ENCODE measurements at regions not wholly inside any gene's neighbourhood (a gene's known extent, or its start where the extent isn't known, plus 50 kb on each side); places are given as distances from the start of the nearest gene placed in this dataset.
"Not testable (repeated sequence)": the region's sequence is repeated elsewhere in the genome, so short reads cannot be mapped to it uniquely, and the experiment has no call there.

GRCh38 chr12:54116055-54116454 lies 62.4 kb downstream of the HOXC4 start:
- POLR2A ChIA-PET; H3K27ac Mint-ChIP-seq; H3K4me1 Mint-ChIP-seq; H3K4me3 Mint-ChIP-seq; H3K4me3 ChIP-seq (ENCODE audit: control extremely low read depth in 1 of 5, extremely low read depth in 1 of 5, insufficient read depth in 1 of 5, low read depth in 2 of 5, low read length in 4 of 5); H3K27ac ChIP-seq (ENCODE audit: low read length in 2 of 2); DNase-seq; H3K4me2 ChIP-seq (replicated peaks; ENCODE audit: low read depth, low read length, poor library complexity, severe bottlenecking); intact Hi-C loops (cut with micrococcal nuclease); H2AFZ ChIP-seq (ENCODE audit: insufficient read depth, low read depth, low read length, poor library complexity, severe bottlenecking); H3K9me3 Mint-ChIP-seq (ENCODE audit: insufficient read depth); H3K36me3 ChIP-seq (replicated peaks in 1 of 2; ENCODE audit: control extremely low read depth in 1 of 2, control insufficient read depth in 1 of 2, extremely low read depth in 1 of 2, insufficient read depth in 2 of 2, low read length in 1 of 2); H3K9ac ChIP-seq (ENCODE audit: low read length); H3K9me3 ChIP-seq (ENCODE audit: control extremely low read depth in 1 of 3, control insufficient read depth in 2 of 3, insufficient read depth in 1 of 3, low read length in 2 of 3); H3K27me3 ChIP-seq (replicated peaks in 1 of 4; ENCODE audit: control extremely low read depth in 1 of 4, control insufficient read depth in 3 of 4, insufficient read depth in 4 of 4, low read length in 3 of 4); H4K20me1 ChIP-seq (ENCODE audit: control insufficient read depth, insufficient read depth, low read length, poor library complexity, severe bottlenecking); H3K4me1 ChIP-seq (ENCODE audit: control insufficient read depth in 2 of 2, insufficient read depth in 2 of 2, low read length in 2 of 2); H3K79me2 ChIP-seq (ENCODE audit: control insufficient read depth, insufficient read depth, low read length); CTCF ChIA-PET; ATAC-seq (ENCODE audit: low read depth): not testable (repeated sequence)
- WGBS (ENCODE audit: insufficient coverage) = 22% methylated on average over 4 of the region's 6 CpGs
- H3K27me3 Mint-ChIP-seq = peaks cover 47% of the 10 kb centered on the region

GRCh38 chr12:54117392-54117791 lies 63.8 kb downstream of the HOXC4 start:
- H3K79me2 ChIP-seq (ENCODE audit: control insufficient read depth, insufficient read depth, low read length); ATAC-seq (ENCODE audit: low read depth); H3K27ac Mint-ChIP-seq; H3K27ac ChIP-seq (ENCODE audit: low read length in 2 of 2); H3K4me1 ChIP-seq (ENCODE audit: control insufficient read depth in 2 of 2, insufficient read depth in 2 of 2, low read length in 2 of 2); intact Hi-C loops (cut with micrococcal nuclease); H3K9ac ChIP-seq (ENCODE audit: low read length); CTCF ChIA-PET; H3K4me2 ChIP-seq (replicated peaks; ENCODE audit: low read depth, low read length, poor library complexity, severe bottlenecking); H3K9me3 Mint-ChIP-seq (ENCODE audit: insufficient read depth); H4K20me1 ChIP-seq (ENCODE audit: control insufficient read depth, insufficient read depth, low read length, poor library complexity, severe bottlenecking); H3K4me1 Mint-ChIP-seq; DNase-seq; POLR2A ChIA-PET; H3K4me3 Mint-ChIP-seq; H3K9me3 ChIP-seq (ENCODE audit: control extremely low read depth in 1 of 3, control insufficient read depth in 2 of 3, insufficient read depth in 1 of 3, low read length in 2 of 3); H3K4me3 ChIP-seq (ENCODE audit: control extremely low read depth in 1 of 5, extremely low read depth in 1 of 5, insufficient read depth in 1 of 5, low read depth in 2 of 5, low read length in 4 of 5); H2AFZ ChIP-seq (ENCODE audit: insufficient read depth, low read depth, low read length, poor library complexity, severe bottlenecking); H3K36me3 ChIP-seq (replicated peaks in 1 of 2; ENCODE audit: control extremely low read depth in 1 of 2, control insufficient read depth in 1 of 2, extremely low read depth in 1 of 2, insufficient read depth in 2 of 2, low read length in 1 of 2): not testable (repeated sequence)
- H3K27me3 Mint-ChIP-seq = peaks cover 48% of the 10 kb centered on the region
- 100% methylated on average over 2 of the region's 4 CpGs for WGBS (ENCODE audit: insufficient coverage)
- peaks cover 0 to 12% (median 0%) of the 10 kb centered on the region in 4 experiments for H3K27me3 ChIP-seq (replicated peaks in 1 of 4; ENCODE audit: control extremely low read depth in 1 of 4, control insufficient read depth in 3 of 4, insufficient read depth in 4 of 4, low read length in 3 of 4)

GRCh38 chr12:54119082-54119481 lies 65.4 kb downstream of the HOXC4 start:
- H3K27me3 Mint-ChIP-seq = peaks cover 58% of the 10 kb centered on the region
- H3K27ac ChIP-seq (ENCODE audit: low read length in 2 of 2); H3K36me3 ChIP-seq (replicated peaks in 1 of 2; ENCODE audit: control extremely low read depth in 1 of 2, control insufficient read depth in 1 of 2, extremely low read depth in 1 of 2, insufficient read depth in 2 of 2, low read length in 1 of 2); POLR2A ChIA-PET; H3K9ac ChIP-seq (ENCODE audit: low read length); H3K4me3 Mint-ChIP-seq; H3K4me2 ChIP-seq (replicated peaks; ENCODE audit: low read depth, low read length, poor library complexity, severe bottlenecking); H3K27ac Mint-ChIP-seq; H3K4me1 ChIP-seq (ENCODE audit: control insufficient read depth in 2 of 2, insufficient read depth in 2 of 2, low read length in 2 of 2); CTCF ChIA-PET; DNase-seq; H2AFZ ChIP-seq (ENCODE audit: insufficient read depth, low read depth, low read length, poor library complexity, severe bottlenecking); H3K79me2 ChIP-seq (ENCODE audit: control insufficient read depth, insufficient read depth, low read length); H3K9me3 Mint-ChIP-seq (ENCODE audit: insufficient read depth); ATAC-seq (ENCODE audit: low read depth); intact Hi-C loops (cut with micrococcal nuclease); H4K20me1 ChIP-seq (ENCODE audit: control insufficient read depth, insufficient read depth, low read length, poor library complexity, severe bottlenecking); H3K4me1 Mint-ChIP-seq; H3K9me3 ChIP-seq (ENCODE audit: control extremely low read depth in 1 of 3, control insufficient read depth in 2 of 3, insufficient read depth in 1 of 3, low read length in 2 of 3); H3K4me3 ChIP-seq (ENCODE audit: control extremely low read depth in 1 of 5, extremely low read depth in 1 of 5, insufficient read depth in 1 of 5, low read depth in 2 of 5, low read length in 4 of 5): not testable (repeated sequence)
- no CpG with 5 or more reads among the region's 1 CpG for WGBS (ENCODE audit: insufficient coverage)
- H3K27me3 ChIP-seq (replicated peaks in 1 of 4; ENCODE audit: control extremely low read depth in 1 of 4, control insufficient read depth in 3 of 4, insufficient read depth in 4 of 4, low read length in 3 of 4) = peaks cover 0 to 20% (median 3%) of the 10 kb centered on the region in 4 experiments

DNA sequence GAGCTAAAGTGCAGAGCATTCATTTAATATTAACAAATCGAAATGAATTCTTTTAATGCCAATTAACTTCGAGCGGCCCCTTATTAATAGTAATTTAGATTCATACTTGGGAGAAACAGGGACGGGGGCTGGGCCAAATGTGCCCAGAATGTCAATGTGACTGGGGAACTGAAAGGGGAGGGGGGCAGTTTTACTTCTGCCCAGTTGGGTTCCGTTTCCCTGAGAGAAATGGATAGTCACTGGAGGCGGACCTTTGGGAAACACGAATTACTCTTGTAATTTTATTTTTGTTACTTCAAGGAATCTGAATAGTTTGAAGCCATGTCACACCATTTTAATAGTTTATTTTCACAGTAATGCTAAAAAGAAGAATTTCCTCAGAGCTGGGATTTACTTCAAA lies 64.8 kb downstream of the SMUG1 start:
- H3K4me2 ChIP-seq (replicated peaks; ENCODE audit: low read depth, low read length, poor library complexity, severe bottlenecking); DNase-seq; H3K9me3 Mint-ChIP-seq (ENCODE audit: insufficient read depth); H3K9ac ChIP-seq (ENCODE audit: low read length); H2AFZ ChIP-seq (ENCODE audit: insufficient read depth, low read depth, low read length, poor library complexity, severe bottlenecking); POLR2A ChIA-PET; ATAC-seq (ENCODE audit: low read depth); H3K4me3 Mint-ChIP-seq; H3K79me2 ChIP-seq (ENCODE audit: control insufficient read depth, insufficient read depth, low read length); H3K27ac Mint-ChIP-seq; H3K36me3 ChIP-seq (replicated peaks in 1 of 2; ENCODE audit: control extremely low read depth in 1 of 2, control insufficient read depth in 1 of 2, extremely low read depth in 1 of 2, insufficient read depth in 2 of 2, low read length in 1 of 2); intact Hi-C loops (cut with micrococcal nuclease); H4K20me1 ChIP-seq (ENCODE audit: control insufficient read depth, insufficient read depth, low read length, poor library complexity, severe bottlenecking); H3K27ac ChIP-seq (ENCODE audit: low read length in 2 of 2); H3K4me3 ChIP-seq (ENCODE audit: control extremely low read depth in 1 of 5, extremely low read depth in 1 of 5, insufficient read depth in 1 of 5, low read depth in 2 of 5, low read length in 4 of 5); CTCF ChIA-PET: not testable (repeated sequence)
- peaks cover 85% of the 10 kb centered on the region for H3K27me3 Mint-ChIP-seq
- H3K9me3 ChIP-seq (ENCODE audit: control extremely low read depth in 1 of 3, control insufficient read depth in 2 of 3, insufficient read depth in 1 of 3, low read length in 2 of 3) = peaks cover 0 to 15% (median 1%) of the 10 kb centered on the region in 3 donors
- WGBS (ENCODE audit: insufficient coverage) = 48% methylated on average over 3 of the region's 7 CpGs
- peaks cover 18 to 22% of the 10 kb centered on the region in 2 donors for H3K4me1 ChIP-seq (ENCODE audit: control insufficient read depth in 2 of 2, insufficient read depth in 2 of 2, low read length in 2 of 2)
- peaks cover 0 to 51% (median 26%) of the 10 kb centered on the region in 4 experiments for H3K27me3 ChIP-seq (replicated peaks in 1 of 4; ENCODE audit: control extremely low read depth in 1 of 4, control insufficient read depth in 3 of 4, insufficient read depth in 4 of 4, low read length in 3 of 4)
- H3K4me1 Mint-ChIP-seq = peaks cover 16% of the 10 kb centered on the region

Measured in B cell (primary cell).